Endothelial cell of umbilical vein (primary cell): ENCODE measurements at regions not wholly inside any gene's neighbourhood (a gene's known extent, or its start where the extent isn't known, plus 50 kb on each side); places are given as distances from the start of the nearest gene placed in this dataset.

ENCODE experiments used
- BruUV-seq: library from RNA; stranded (reverse); fragments of 400-500 nt; replicated peaks from 2 replicates; lab custom pipeline; 2021; lab: Mats Ljungman, UMichigan
- CTCF ChIA-PET: fragments of 300-600, 350-600 bp; sonication (Branson Sonifier 250); formaldehyde crosslinking; loops from one replicate; lab custom pipeline; 2021; ENCODE audit warnings: antibody characterized with exemption, inconsistent platforms; lab: Charles Lee
- POLR2A ChIA-PET: fragments of 300-600, 350-600 bp; sonication (Branson Sonifier 250); formaldehyde crosslinking; loops from one replicate; lab custom pipeline; 2021; ENCODE audit warnings: antibody characterized with exemption, inconsistent platforms; lab: Charles Lee
- DNase-seq: peaks from one replicate; pipeline ENCODE4 v3.0.0-alpha.2; 2011; ENCODE audit warnings: low read depth, low spot score
- FAIRE-seq: peaks from 2 replicates; lab custom pipeline; 2011; peaks lifted over from hg19 to GRCh38; lab: Jason Lieb, UNC
- H2AFZ ChIP-seq: 2 replicates; pipeline ENCODE4 v1.6.0; 2012; ENCODE audit warnings: low read depth, low read length, control low read depth, inconsistent platforms
- H3K27ac ChIP-seq: 2 replicates; pipeline ENCODE4 v1.5.1; 2011; ENCODE audit warnings: low read depth, mild to moderate bottlenecking, control low read depth, low read length, moderate library complexity; ENCODE audit not compliant: insufficient read depth
- H3K27me3 ChIP-seq, 2 experiments: 2 replicates each; pipeline versions ENCODE4 v1.6.0 to v1.6.1; 2011; ENCODE audit warnings: low read length in 2 of 2, mixed read lengths in 1 of 2; ENCODE audit not compliant: control insufficient read depth in 2 of 2, insufficient read depth in 2 of 2
- H3K36me3 ChIP-seq, 2 experiments: 2 replicates in 1 of 2; 3 replicates in 1 of 2; pipeline ENCODE4 v1.5.1; 2011; ENCODE audit warnings: low read length in 2 of 2, mild to moderate bottlenecking in 1 of 2, moderate library complexity in 1 of 2; ENCODE audit not compliant: control insufficient read depth in 2 of 2, insufficient read depth in 2 of 2; ENCODE audit errors: extremely low read depth in 1 of 2
- H3K4me1 ChIP-seq: 3 replicates; pipeline ENCODE4 v1.5.1; 2011; ENCODE audit warnings: mild to moderate bottlenecking, low read length; ENCODE audit not compliant: control insufficient read depth, insufficient read depth; ENCODE audit errors: extremely low read depth
- H3K4me2 ChIP-seq: 2 replicates; pipeline ENCODE4 v1.6.1; 2011; ENCODE audit warnings: low read length, control low read depth, mixed read lengths; ENCODE audit not compliant: insufficient read depth
- H3K4me3 ChIP-seq, 3 experiments: fragments of 200-600 bp in 1 of 3; sonication (generic), shearing (Covaris generic) in 1 of 3; replicated peaks in 1 of 3; 2 replicates each; pipeline ENCODE4 v1.5.1; 2011 to 2016; ENCODE audit warnings: control low read depth in 3 of 3, low read length in 3 of 3, mild to moderate bottlenecking in 2 of 3, inconsistent platforms in 1 of 3, low read depth in 1 of 3, moderate library complexity in 1 of 3; ENCODE audit not compliant: insufficient read depth in 1 of 3
- H3K79me2 ChIP-seq: 2 replicates; pipeline ENCODE4 v1.6.0; 2012; ENCODE audit warnings: low read length, inconsistent platforms; ENCODE audit not compliant: control insufficient read depth, insufficient read depth
- H3K9ac ChIP-seq: replicated peaks from 2 replicates; pipeline ENCODE3; 2011; ENCODE audit warnings: low read length, control low read depth; ENCODE audit not compliant: insufficient read depth; ENCODE audit errors: extremely low read depth
- H3K9me1 ChIP-seq: replicated peaks from 3 replicates; pipeline ENCODE4 v1.6.0; 2011; ENCODE audit warnings: mild to moderate bottlenecking, low read length; ENCODE audit not compliant: control insufficient read depth, insufficient read depth; ENCODE audit errors: extremely low read depth
- H3K9me3 ChIP-seq: replicated peaks from 2 replicates; pipeline ENCODE4 v1.5.1; 2012; ENCODE audit warnings: low read length, inconsistent platforms; ENCODE audit not compliant: control insufficient read depth, insufficient read depth
- H4K20me1 ChIP-seq: replicated peaks from 2 replicates; pipeline ENCODE3; 2011; ENCODE audit warnings: mild to moderate bottlenecking, low read length; ENCODE audit not compliant: control insufficient read depth, insufficient read depth; ENCODE audit errors: extremely low read depth
- CTCF ChIP-seq, 2 donors: IDR thresholded peaks; 1 replicate in 1 of 2; 2 replicates in 1 of 2; pipeline ENCODE4 v1.5.1; 2011; ENCODE audit warnings: low read length in 2 of 2, mild to moderate bottlenecking in 2 of 2, moderate library complexity in 2 of 2, control low read depth in 1 of 2, inconsistent platforms in 1 of 2, low read depth in 1 of 2; ENCODE audit not compliant: insufficient read depth in 1 of 2; ENCODE audit errors: extremely low read depth in 1 of 2
- EZH2 ChIP-seq: IDR thresholded peaks from 2 replicates; pipeline ENCODE4 v1.6.1; 2012; ENCODE audit warnings: borderline replicate concordance, low read depth, mild to moderate bottlenecking, moderate library complexity, low read length, inconsistent platforms; ENCODE audit not compliant: severe bottlenecking
- FOS ChIP-seq: IDR thresholded peaks from 2 replicates; pipeline ENCODE4 v1.6.1; 2011; ENCODE audit warnings: mild to moderate bottlenecking, low read length, moderate library complexity, borderline replicate concordance; ENCODE audit not compliant: insufficient read depth
- GATA2 ChIP-seq: IDR thresholded peaks from 2 replicates; pipeline ENCODE4 v1.7.0; 2011; ENCODE audit warnings: low read depth, mild to moderate bottlenecking, moderate library complexity, mixed read lengths, low read length; ENCODE audit not compliant: insufficient read length, insufficient read depth
- JUN ChIP-seq: IDR thresholded peaks from 2 replicates; pipeline ENCODE4 v1.6.1; 2011; ENCODE audit warnings: borderline replicate concordance, low read depth; ENCODE audit not compliant: insufficient read length, insufficient read depth
- MAX ChIP-seq: IDR thresholded peaks from 2 replicates; pipeline ENCODE4 v1.6.1; 2011; ENCODE audit not compliant: insufficient read depth, insufficient read length
- MYC ChIP-seq: IDR thresholded peaks from one replicate; pipeline ENCODE4 v1.6.1; 2011; ENCODE audit warnings: mild to moderate bottlenecking, low read depth, low read length
- POLR2A ChIP-seq: IDR thresholded peaks from 2 replicates; pipeline ENCODE4 v1.6.1; 2012; ENCODE audit warnings: low read depth, mild to moderate bottlenecking, control low read depth, low read length
- POLR2AphosphoS5 ChIP-seq: IDR thresholded peaks from 2 replicates; pipeline ENCODE4 v1.6.1; 2012; ENCODE audit warnings: low read depth, mild to moderate bottlenecking, control low read depth, low read length, moderate library complexity; ENCODE audit not compliant: insufficient read depth
- dilution Hi-C: fragments of 300-500 bp; cut with MboI; formaldehyde crosslinking; loops from one replicate; pipeline ENCODE4 v1.15.0; 2019; ENCODE audit warnings: low sequenced_read_pairs; ENCODE audit not compliant: extremely low pct_ligation_motif_present
- intact Hi-C: fragments of 100-400 bp; cut with micrococcal nuclease; formaldehyde crosslinking; loops from one replicate; pipeline ENCODE4 v1.10.0; 2022

- dilution Hi-C loops: no loop called here
- Histone ChIP-seq H3K4me3 (no peak overlapping the region), H3K27ac (no peak overlapping the region), H3K27me3 (no peaks in the 10 kb centered on the region), H4K20me1 (no peaks in the 10 kb centered on the region), H3K9ac (no peak overlapping the region), H2AFZ (no peak overlapping the region), H3K9me3 (no peaks in the 10 kb centered on the region), H3K36me3 (no peaks in the 10 kb centered on the region), H3K79me2 (no peaks in the 10 kb centered on the region), H3K9me1 (no peaks in the 10 kb centered on the region), H3K4me2 (no peak overlapping the region), H3K4me1 (no peaks in the 10 kb centered on the region)
- ChIA-PET CTCF (no interaction called here), POLR2A (no interaction called here)
- intact Hi-C loops: no loop called here
- DNase-seq (no peak), FAIRE-seq (no peak)
- no TSS peak for BruUV-seq
- TF ChIP-seq POLR2A (no peak), POLR2AphosphoS5 (no peak), CTCF (IDR thresholded peaks at IDR 0.05; ENCODE audit: extremely low read depth in 1 of 2, insufficient read depth in 1 of 2, low read depth in 1 of 2, low read length in 2 of 2) (no peak), JUN (no peak), MAX (no peak), GATA2 (no peak), MYC (no peak), EZH2 (no peak), FOS (no peak)
These were observed 1248.9 kb upstream of the MIR17HG start for GRCh38 chr13:90098577-90098976.
